ENCODE measurements at regions not wholly inside any gene's neighbourhood (a gene's known extent, or its start where the extent isn't known, plus 50 kb on each side); places are given as distances from the start of the nearest gene placed in this dataset.

GRCh38 chr7:50854831-50855230 lies 72.1 kb upstream of the GRB10 start:
- TF ChIP-seq, protein P1, sequence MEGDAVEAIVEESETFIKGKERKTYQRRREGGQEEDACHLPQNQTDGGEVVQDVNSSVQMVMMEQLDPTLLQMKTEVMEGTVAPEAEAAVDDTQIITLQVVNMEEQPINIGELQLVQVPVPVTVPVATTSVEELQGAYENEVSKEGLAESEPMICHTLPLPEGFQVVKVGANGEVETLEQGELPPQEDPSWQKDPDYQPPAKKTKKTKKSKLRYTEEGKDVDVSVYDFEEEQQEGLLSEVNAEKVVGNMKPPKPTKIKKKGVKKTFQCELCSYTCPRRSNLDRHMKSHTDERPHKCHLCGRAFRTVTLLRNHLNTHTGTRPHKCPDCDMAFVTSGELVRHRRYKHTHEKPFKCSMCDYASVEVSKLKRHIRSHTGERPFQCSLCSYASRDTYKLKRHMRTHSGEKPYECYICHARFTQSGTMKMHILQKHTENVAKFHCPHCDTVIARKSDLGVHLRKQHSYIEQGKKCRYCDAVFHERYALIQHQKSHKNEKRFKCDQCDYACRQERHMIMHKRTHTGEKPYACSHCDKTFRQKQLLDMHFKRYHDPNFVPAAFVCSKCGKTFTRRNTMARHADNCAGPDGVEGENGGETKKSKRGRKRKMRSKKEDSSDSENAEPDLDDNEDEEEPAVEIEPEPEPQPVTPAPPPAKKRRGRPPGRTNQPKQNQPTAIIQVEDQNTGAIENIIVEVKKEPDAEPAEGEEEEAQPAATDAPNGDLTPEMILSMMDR (IDR thresholded peaks at IDR 0.05; ENCODE audit: insufficient read depth, low read length), result no peak
- no peak for TF ChIP-seq GABPA (IDR thresholded peaks at IDR 0.05; ENCODE audit: low read depth)
- TF ChIP-seq POLR2AphosphoS5 (IDR thresholded peaks at IDR 0.05; ENCODE audit: low read depth), result no peak
- no peak for TF ChIP-seq REST (IDR thresholded peaks at IDR 0.05; ENCODE audit: insufficient replicate concordance, low read depth)
- TF ChIP-seq SPI1 (IDR thresholded peaks at IDR 0.05; ENCODE audit: borderline replicate concordance, low read depth), result no peak
